ENCODE measurements at regions not wholly inside any gene's neighbourhood (a gene's known extent, or its start where the extent isn't known, plus 50 kb on each side); places are given as distances from the start of the nearest gene placed in this dataset.

GRCh38 chr7:18250133-18250532, 222.5 kb upstream of the PRPS1L1 start:
- H3K4me3 ChIP-seq = no peak overlapping the region
- TF ChIP-seq CTCF (IDR thresholded peaks at IDR 0.05 in 4 of 5, conservative IDR thresholded peaks at IDR 0.05 in 1 of 5) (no peak), POLR2A (IDR thresholded peaks at IDR 0.05) (no peak)
- H3K9me3 ChIP-seq = peaks cover 0 to 5% (median 0%) of the 10 kb centered on the region in 3 donors
- ATAC-seq (no peak), DNase-seq (no peak)
- H3K4me1 ChIP-seq = no peaks in the 10 kb centered on the region
- in situ Hi-C loops (cut with MboI; ENCODE audit: low sequenced_read_pairs in 4 of 4) = no loop called here
- H3K27me3 ChIP-seq = no peaks in the 10 kb centered on the region
- H3K36me3 ChIP-seq = no peaks in the 10 kb centered on the region
- intact Hi-C loops (cut with DNase I; ENCODE audit: low total_unique reads) = no loop called here
- no peak overlapping the region for H3K27ac ChIP-seq

GRCh38 chr7:18257711-18258110, 230.1 kb upstream of the PRPS1L1 start:
- Histone ChIP-seq H3K9me3 (peaks cover 0 to 5% (median 0%) of the 10 kb centered on the region in 3 donors), H3K36me3 (no peaks in the 10 kb centered on the region), H3K4me3 (no peak overlapping the region), H3K4me1 (no peaks in the 10 kb centered on the region), H3K27me3 (no peaks in the 10 kb centered on the region), H3K27ac (no peak overlapping the region)
- in situ Hi-C loops (cut with MboI; ENCODE audit: low sequenced_read_pairs in 4 of 4) (no loop called here), intact Hi-C loops (cut with DNase I; ENCODE audit: low total_unique reads) (no loop called here)
- DNase-seq (no peak), ATAC-seq (no peak)
- TF ChIP-seq CTCF (IDR thresholded peaks at IDR 0.05 in 4 of 5, conservative IDR thresholded peaks at IDR 0.05 in 1 of 5) = no peak
- no peak for TF ChIP-seq POLR2A (IDR thresholded peaks at IDR 0.05)

- H3K4me3 ChIP-seq = no peak overlapping the region
- no peaks in the 10 kb centered on the region for H3K36me3 ChIP-seq
- TF ChIP-seq POLR2A (IDR thresholded peaks at IDR 0.05) (no peak), CTCF (IDR thresholded peaks at IDR 0.05 in 4 of 5, conservative IDR thresholded peaks at IDR 0.05 in 1 of 5) (no peak)
- H3K27me3 ChIP-seq = no peaks in the 10 kb centered on the region
- H3K9me3 ChIP-seq = peaks cover 0 to 5% (median 0%) of the 10 kb centered on the region in 3 donors
- in situ Hi-C loops (cut with MboI; ENCODE audit: low sequenced_read_pairs in 4 of 4) = no loop called here
- H3K4me1 ChIP-seq = no peaks in the 10 kb centered on the region
- no peak overlapping the region for H3K27ac ChIP-seq
- intact Hi-C loops (cut with DNase I; ENCODE audit: low total_unique reads) = no loop called here
- DNase-seq = no peak
- ATAC-seq = no peak
Observed at GRCh38 chr7:18262058-18262457, 233.5 kb upstream of the HDAC9 start.

GRCh38 chr7:18265611-18266281, 229.8 kb upstream of the HDAC9 start:
- intact Hi-C loops (cut with DNase I; ENCODE audit: low total_unique reads) = no loop called here
- Histone ChIP-seq H3K36me3 (no peaks in the 10 kb centered on the region), H3K4me3 (no peak overlapping the region), H3K9me3 (peaks cover 0 to 5% (median 0%) of the 10 kb centered on the region in 3 donors), H3K4me1 (no peaks in the 10 kb centered on the region), H3K27me3 (no peaks in the 10 kb centered on the region), H3K27ac (no peak overlapping the region)
- DNase-seq = no peak
- no peak for TF ChIP-seq CTCF (IDR thresholded peaks at IDR 0.05 in 4 of 5, conservative IDR thresholded peaks at IDR 0.05 in 1 of 5)
- TF ChIP-seq POLR2A (IDR thresholded peaks at IDR 0.05) = no peak
- in situ Hi-C loops (cut with MboI; ENCODE audit: low sequenced_read_pairs in 4 of 4) = no loop called here
- no peak for ATAC-seq

GRCh38 chr7:18268571-18268970, 227.0 kb upstream of the HDAC9 start:
- Histone ChIP-seq H3K9me3 (no peaks in the 10 kb centered on the region), H3K4me1 (no peaks in the 10 kb centered on the region), H3K36me3 (no peaks in the 10 kb centered on the region), H3K27me3 (no peaks in the 10 kb centered on the region), H3K4me3 (no peak overlapping the region), H3K27ac (no peak overlapping the region)
- intact Hi-C loops (cut with DNase I; ENCODE audit: low total_unique reads) = no loop called here
- TF ChIP-seq CTCF (IDR thresholded peaks at IDR 0.05 in 4 of 5, conservative IDR thresholded peaks at IDR 0.05 in 1 of 5) (no peak), POLR2A (IDR thresholded peaks at IDR 0.05) (no peak)
- in situ Hi-C loops (cut with MboI; ENCODE audit: low sequenced_read_pairs in 4 of 4) = no loop called here
- ATAC-seq (no peak), DNase-seq (no peak)

All from gastrocnemius medialis (tissue), 4 donors.